Amniotic epithelial cell (primary cell): ENCODE measurements at regions not wholly inside any gene's neighbourhood (a gene's known extent, or its start where the extent isn't known, plus 50 kb on each side); places are given as distances from the start of the nearest gene placed in this dataset.
"Not testable (repeated sequence)": the region's sequence is repeated elsewhere in the genome, so short reads cannot be mapped to it uniquely, and the experiment has no call there.

Experiments used
- DNase-seq: peaks from one replicate; pipeline ENCODE4 v3.0.0-alpha.2; 2010; ENCODE audit warnings: low read depth

- DNase-seq, result no peak
Observed at GRCh38 chr6:118367314-118367713, 180.8 kb upstream of the PLN start.

- peak; percentile 82 for DNase-seq
Observed at GRCh38 chr6:118370722-118371121, 177.4 kb upstream of the PLN start.

GRCh38 chr6:118371955-118372354 is 176.1 kb upstream of the PLN start:
- no peak for DNase-seq

DNA sequence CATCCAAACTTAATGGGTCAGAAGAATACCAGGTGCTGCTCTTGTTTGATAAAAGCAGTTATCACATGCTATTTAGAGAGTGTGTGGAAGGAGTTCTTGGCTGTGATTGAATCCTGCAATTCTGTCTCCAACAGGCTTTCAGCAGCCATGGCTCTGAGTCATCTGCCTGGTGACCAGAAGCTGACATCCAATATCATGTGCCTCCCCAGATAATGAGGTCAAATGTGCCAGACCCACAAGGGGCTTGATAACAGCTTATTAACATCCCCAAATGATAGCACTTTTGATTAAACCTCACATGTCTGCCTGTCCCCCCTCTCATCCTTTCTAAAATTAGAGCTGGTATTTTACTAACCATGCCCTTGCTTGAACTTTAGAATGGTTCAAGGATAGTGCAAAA is 175.7 kb upstream of the PLN start:
- peak; percentile 24 for DNase-seq

- DNase-seq, result no peak
Observed at GRCh38 chr6:118377711-118378414, 170.2 kb upstream of the PLN start.

DNA sequence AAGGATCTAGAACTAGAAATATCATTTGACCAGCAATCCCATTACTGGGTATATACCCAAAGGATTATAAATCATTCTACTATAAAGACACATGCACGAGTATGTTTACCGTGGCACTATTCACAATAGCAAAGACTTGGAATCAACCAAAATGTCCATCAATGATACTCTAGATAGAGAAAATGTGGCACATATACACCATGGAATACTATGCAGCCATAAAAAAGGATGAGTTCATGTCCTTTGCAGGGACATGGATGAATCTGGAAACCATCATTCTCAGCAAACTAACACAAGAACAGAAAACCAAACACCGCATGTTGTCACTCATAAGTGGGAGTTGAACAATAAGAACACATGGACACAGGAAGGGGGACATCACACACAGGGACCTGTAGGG is 167.5 kb upstream of the PLN start:
- DNase-seq, result not testable (repeated sequence)

GRCh38 chr6:118382126-118382525 is 166.0 kb upstream of the PLN start:
- DNase-seq, result no peak

- DNase-seq, result no peak
Observed at GRCh38 chr6:118383924-118384323, 164.2 kb upstream of the PLN start.

DNA sequence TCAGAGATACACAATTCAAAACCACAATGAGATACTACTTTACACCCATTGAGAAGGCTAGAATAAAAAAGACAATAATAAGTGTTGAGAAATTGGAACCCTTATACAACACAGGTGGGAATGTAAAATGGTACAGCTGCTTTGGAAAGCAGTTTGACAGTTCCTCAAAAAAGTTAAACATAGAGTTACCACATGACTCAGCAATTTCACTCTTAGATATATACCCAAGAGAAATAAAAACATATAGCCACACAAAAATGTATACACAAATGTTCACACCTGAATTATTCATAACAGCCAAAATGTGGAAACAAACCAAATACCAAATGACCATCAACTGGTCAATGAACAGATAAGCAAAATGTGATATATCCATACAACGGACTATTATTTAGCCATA is 161.1 kb upstream of the PLN start:
- no peak for DNase-seq

- DNase-seq, result peak; percentile 83
Observed at GRCh38 chr6:118387921-118388701, 160.0 kb upstream of the PLN start.

DNA sequence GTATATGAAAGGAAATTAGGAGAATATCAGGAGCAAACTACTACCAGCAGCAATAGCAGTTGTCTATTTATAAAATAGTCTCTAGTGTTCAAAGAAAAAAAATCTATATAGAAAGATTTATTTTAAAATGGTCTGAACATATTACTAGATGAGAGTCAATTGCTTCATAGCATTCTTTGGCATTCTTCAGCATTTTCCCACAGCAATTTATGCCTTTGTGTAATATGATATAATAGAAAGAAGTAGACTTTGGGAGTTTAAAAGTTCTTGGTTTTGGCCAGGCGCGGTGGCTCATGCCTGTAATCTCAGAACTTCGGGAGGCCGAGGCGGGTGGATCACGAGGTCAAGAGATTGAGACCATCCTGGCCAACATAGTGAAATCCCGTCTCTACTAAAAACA is 157.0 kb upstream of the PLN start:
- no peak for DNase-seq

DNA sequence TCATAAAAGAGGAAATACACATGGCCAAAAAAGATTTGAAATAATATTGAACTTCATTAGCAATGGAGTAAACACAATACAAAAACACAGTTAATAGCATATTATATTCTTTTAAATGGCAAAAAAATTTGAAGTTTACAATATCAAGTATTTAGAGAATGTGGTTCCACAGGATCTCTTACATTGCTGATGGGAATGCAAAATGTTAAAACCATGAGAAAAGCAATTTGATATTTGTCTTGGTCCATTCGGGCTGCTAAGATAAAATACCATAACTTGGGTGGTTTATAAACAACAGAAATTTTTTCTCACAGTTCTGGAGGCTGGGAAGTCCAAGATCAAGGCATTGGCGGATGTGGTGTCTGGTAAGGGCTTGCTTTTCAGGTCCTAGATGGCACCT is 154.0 kb upstream of the PLN start:
- no peak for DNase-seq

GRCh38 chr6:118396969-118397368 is 151.1 kb upstream of the PLN start:
- DNase-seq, result no peak

DNA sequence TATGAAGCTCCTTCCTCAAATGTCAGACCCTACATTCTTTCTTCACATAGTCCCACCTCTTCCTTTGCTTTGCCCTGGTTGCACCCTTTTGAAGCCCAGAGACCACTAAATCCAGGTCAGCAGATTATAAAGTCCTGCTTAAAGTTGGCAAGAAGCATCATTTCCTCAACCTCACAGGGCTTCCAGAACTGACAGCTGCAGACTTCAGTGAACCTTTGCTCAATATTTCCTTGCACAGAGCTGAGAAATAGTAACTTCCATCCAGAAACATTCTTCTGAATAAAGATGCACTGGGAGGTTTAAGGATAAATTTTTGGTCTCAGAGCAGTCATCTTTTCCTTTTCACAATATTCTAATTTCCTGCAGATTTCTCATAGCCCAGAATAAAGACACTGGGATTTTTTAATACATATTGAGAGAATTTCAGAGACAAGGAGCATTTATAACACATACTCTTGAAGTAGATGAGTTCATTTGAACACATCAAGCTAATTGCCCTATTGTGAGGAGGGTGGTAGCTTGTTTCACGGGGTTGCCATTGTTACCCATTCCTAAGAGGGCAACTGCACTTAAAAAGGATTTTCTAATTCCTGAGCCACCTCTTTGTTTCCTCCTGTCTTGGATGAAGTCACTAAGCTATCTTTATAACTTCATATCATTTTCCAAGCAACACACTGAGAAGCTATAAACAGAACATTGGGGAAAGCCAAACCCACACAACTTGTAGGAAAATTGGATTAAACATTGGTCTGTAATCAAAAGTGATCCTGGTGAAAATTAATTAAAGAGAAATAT is 150.2 kb upstream of the PLN start:
- no peak for DNase-seq

- DNase-seq, result no peak
Observed at GRCh38 chr6:118400098-118400497, 148.0 kb upstream of the PLN start.

DNA sequence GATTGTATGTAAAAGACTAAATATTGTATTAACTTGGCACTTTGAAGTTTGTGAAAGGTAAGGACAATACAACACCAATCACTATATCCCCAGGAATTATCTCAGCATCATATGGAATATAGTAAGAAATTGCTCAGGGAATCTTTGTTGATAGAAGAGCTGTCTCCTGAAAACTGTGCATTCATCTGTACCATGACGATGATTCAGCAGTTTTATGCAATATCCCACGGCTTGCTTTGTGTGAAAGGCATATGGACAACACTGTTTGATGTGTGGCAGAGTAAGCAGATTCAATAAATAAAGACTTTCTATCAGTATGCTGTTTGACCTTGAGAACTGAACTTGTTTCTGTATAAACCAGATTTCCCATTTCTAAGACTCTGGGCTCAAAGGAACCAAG is 147.5 kb upstream of the PLN start:
- no peak for DNase-seq

DNA sequence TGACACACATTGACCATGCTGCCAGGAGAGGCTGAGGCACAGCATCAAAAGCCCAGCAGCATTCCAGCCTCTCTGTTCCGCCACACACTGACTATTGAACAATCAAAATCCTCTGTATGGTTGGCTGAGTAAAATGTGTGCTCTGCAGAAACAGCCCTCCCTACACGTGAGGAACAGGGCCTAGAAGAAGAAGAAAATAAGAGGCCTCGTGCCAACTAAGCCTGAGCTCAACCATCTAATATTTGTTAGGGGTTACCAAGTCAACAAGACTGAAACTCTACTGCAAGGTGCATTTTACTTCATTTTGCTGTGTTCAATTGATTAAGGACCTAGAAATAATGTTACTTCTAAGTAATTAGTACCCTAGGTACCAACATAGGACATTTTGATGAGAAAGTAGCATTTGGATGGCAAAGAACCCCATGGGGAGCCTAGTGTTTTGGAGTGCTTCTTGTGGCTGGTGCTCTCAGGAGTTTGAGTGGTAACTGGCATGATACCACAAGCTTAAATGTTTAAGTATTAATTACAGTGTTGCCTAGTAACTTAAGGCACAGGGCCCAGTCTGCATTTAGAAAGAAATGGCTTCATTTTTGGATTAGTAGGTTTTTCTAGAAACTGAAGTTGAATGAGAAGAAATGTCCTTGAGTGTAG is 146.6 kb upstream of the PLN start:
- no peak for DNase-seq

DNA sequence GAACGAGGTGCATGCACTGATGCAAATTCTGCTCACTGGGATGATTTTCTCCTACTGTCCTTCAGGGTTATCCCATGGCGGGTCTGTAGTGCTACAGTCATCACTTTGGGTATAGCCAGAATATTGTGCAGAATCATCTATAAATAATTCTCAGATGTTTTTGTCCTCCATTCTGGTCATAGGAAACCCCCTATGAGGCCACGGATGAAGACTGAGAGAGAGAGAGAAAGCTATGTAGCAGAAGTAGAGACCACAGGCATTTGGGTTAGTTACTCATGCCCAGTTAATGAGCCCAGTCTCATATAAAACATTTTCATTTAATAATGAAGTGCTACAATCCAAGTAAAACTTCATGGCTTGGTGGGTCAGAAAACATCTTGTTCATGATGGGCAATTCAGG is 145.1 kb upstream of the PLN start:
- no peak for DNase-seq

DNA sequence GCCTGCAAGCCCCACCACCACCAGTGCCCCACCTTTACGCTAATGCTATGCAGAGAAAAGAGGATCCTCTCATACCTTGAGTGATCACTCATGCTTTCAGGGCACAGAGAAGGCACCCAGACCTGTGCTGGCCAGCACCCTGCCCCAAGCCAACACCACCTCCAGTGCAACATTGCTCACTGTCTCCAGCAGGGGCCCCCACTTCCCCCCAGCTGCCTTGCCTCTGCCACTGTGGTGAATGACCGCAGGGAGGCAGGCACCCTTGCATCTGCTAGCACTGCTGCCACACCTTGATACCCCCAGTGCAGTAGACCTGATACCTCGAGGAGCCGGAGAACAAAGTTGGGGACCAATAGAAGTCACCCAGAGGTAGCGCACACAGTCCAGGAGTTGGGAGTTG is 139.2 kb upstream of the PLN start:
- no peak for DNase-seq

GRCh38 chr6:118410001-118410400 is 138.1 kb upstream of the PLN start:
- DNase-seq, result no peak
